OCI-LY1 (cell line): ENCODE measurements at regions not wholly inside any gene's neighbourhood (a gene's known extent, or its start where the extent isn't known, plus 50 kb on each side); places are given as distances from the start of the nearest gene placed in this dataset.
"Not testable (repeated sequence)": the region's sequence is repeated elsewhere in the genome, so short reads cannot be mapped to it uniquely, and the experiment has no call there.

ENCODE experiments used
- H2AFZ ChIP-seq: fragments of 200-600 bp; sonication (generic), shearing (Covaris generic); 2 replicates; pipeline ENCODE4 v1.6.0; 2014; ENCODE audit warnings: antibody characterized with exemption, mild to moderate bottlenecking, low read length
- H3F3A ChIP-seq: fragments of 200-600 bp; sonication (generic), shearing (Covaris generic); 2 replicates; pipeline ENCODE4 v1.6.0; 2014; ENCODE audit warnings: mild to moderate bottlenecking, antibody characterized with exemption, low read length, moderate library complexity; ENCODE audit not compliant: insufficient read depth
- H3K27ac ChIP-seq: fragments of 200-600 bp; sonication (generic); 2 replicates; pipeline ENCODE4 v1.5.1; 2014; ENCODE audit warnings: low read length, mixed run types, mild to moderate bottlenecking, low read depth; ENCODE audit not compliant: poor library complexity, severe bottlenecking
- H3K27me3 ChIP-seq: fragments of 200-600 bp; sonication (generic); 2 replicates; pipeline ENCODE4 v1.6.0; 2014; ENCODE audit warnings: antibody characterized with exemption, mild to moderate bottlenecking, low read length, moderate library complexity; ENCODE audit not compliant: insufficient read depth
- H3K36me3 ChIP-seq: fragments of 200-600 bp; sonication (generic); 2 replicates; pipeline ENCODE4 v1.6.1; 2014; ENCODE audit warnings: mild to moderate bottlenecking, antibody characterized with exemption, low read length, moderate library complexity, mixed read lengths; ENCODE audit not compliant: insufficient read depth
- H3K4me1 ChIP-seq: fragments of 200-600 bp; sonication (generic); 2 replicates; pipeline ENCODE4 v1.5.1; 2014; ENCODE audit warnings: mild to moderate bottlenecking, low read length, moderate library complexity; ENCODE audit not compliant: insufficient read depth, severe bottlenecking
- H3K4me2 ChIP-seq: fragments of 200-600 bp; sonication (generic), shearing (Covaris generic); 2 replicates; pipeline ENCODE4 v1.6.1; 2014; ENCODE audit warnings: low read length
- H3K4me3 ChIP-seq: fragments of 200-600 bp; sonication (generic); 2 replicates; pipeline ENCODE4 v1.5.1; 2014; ENCODE audit warnings: low read length, low read depth, mild to moderate bottlenecking, mixed read lengths; ENCODE audit not compliant: poor library complexity, severe bottlenecking
- H3K79me2 ChIP-seq: fragments of 200-600 bp; shearing (Covaris generic); 2 replicates; pipeline ENCODE4 v1.6.1; 2016; ENCODE audit warnings: mixed run types, low read length, mixed read lengths; ENCODE audit not compliant: insufficient read depth
- H3K9ac ChIP-seq: fragments of 200-600 bp; sonication (generic), shearing (Covaris generic); 2 replicates; pipeline ENCODE4 v1.6.1; 2014; ENCODE audit warnings: mild to moderate bottlenecking, low read length, mixed read lengths
- H3K9me2 ChIP-seq: fragments of 200-600 bp; sonication (generic), shearing (Covaris generic); 2 replicates; pipeline ENCODE4 v1.6.1; 2014; ENCODE audit warnings: low read depth, mild to moderate bottlenecking, low read length, mixed read lengths
- H3K9me3 ChIP-seq: fragments of 200-600 bp; shearing (Covaris generic); 2 replicates; pipeline ENCODE4 v1.6.1; 2014; ENCODE audit warnings: low read length, mixed read lengths
- H4K20me1 ChIP-seq: fragments of 200-600 bp; sonication (generic), shearing (Covaris generic); 2 replicates; pipeline ENCODE4 v1.6.0; 2016; ENCODE audit warnings: mild to moderate bottlenecking, low read length; ENCODE audit not compliant: insufficient read depth
- CTCF ChIP-seq: fragments of 200-600 bp; sonication (generic), shearing (Covaris generic); IDR thresholded peaks from 2 replicates; pipeline ENCODE4 v1.5.1; 2017; ENCODE audit warnings: mild to moderate bottlenecking, antibody characterized with exemption, low read length, moderate library complexity, mixed read lengths
- EZH2 ChIP-seq: fragments of 200-600 bp; sonication (generic), shearing (Covaris generic); IDR thresholded peaks from 2 replicates; pipeline ENCODE4 v1.8.0; 2017; ENCODE audit warnings: borderline replicate concordance, mixed run types, mild to moderate bottlenecking, antibody characterized with exemption, low read length, moderate library complexity, mixed read lengths

- Histone ChIP-seq H3K9me2 (no peaks in the 10 kb centered on the region), H4K20me1 (no peaks in the 10 kb centered on the region), H3K9ac (no peak overlapping the region), H3K27me3 (no peaks in the 10 kb centered on the region), H2AFZ (no peak overlapping the region), H3K36me3 (no peaks in the 10 kb centered on the region), H3K4me3 (no peak overlapping the region), H3K79me2 (no peaks in the 10 kb centered on the region), H3K27ac (no peak overlapping the region), H3K4me2 (no peak overlapping the region), H3F3A (no peaks in the 10 kb centered on the region), H3K4me1 (peaks cover 3% of the 10 kb centered on the region), H3K9me3 (no peaks in the 10 kb centered on the region)
- TF ChIP-seq EZH2 (no peak), CTCF (no peak)
These were observed 1942.7 kb downstream of the PCDH9 start for GRCh38 chr13:65287405-65287804.

GRCh38 chr13:65275838-65276630, 1954.1 kb downstream of the PCDH9 start:
- H3K4me2 ChIP-seq, result no peak overlapping the region
- no peak for TF ChIP-seq CTCF
- no peak for TF ChIP-seq EZH2

GRCh38 chr13:65275108-65275507, 1955.0 kb downstream of the PCDH9 start:
- Histone ChIP-seq H3K79me2 (no peaks in the 10 kb centered on the region), H3K36me3 (no peaks in the 10 kb centered on the region), H3K9me2 (no peaks in the 10 kb centered on the region), H3K4me1 (no peaks in the 10 kb centered on the region), H3K9ac (no peak overlapping the region), H4K20me1 (no peaks in the 10 kb centered on the region), H2AFZ (no peak overlapping the region), H3K4me2 (no peak overlapping the region), H3K27me3 (no peaks in the 10 kb centered on the region), H3F3A (no peaks in the 10 kb centered on the region; the same call in 1 of the 2 replicates), H3K9me3 (peaks cover 5% of the 10 kb centered on the region; the same call in 1 of the 2 replicates), H3K4me3 (no peak overlapping the region), H3K27ac (no peak overlapping the region)
- TF ChIP-seq CTCF, result no peak
- no peak for TF ChIP-seq EZH2

More at GRCh38 chr13:65275838-65276630, 1954.1 kb downstream of the PCDH9 start:
- no peak overlapping the region for H3K9ac ChIP-seq
- no peaks in the 10 kb centered on the region for H3K79me2 ChIP-seq
- no peak overlapping the region for H3K4me3 ChIP-seq
- no peak overlapping the region for H2AFZ ChIP-seq
- no peaks in the 10 kb centered on the region for H3K27me3 ChIP-seq
- peaks cover 5% of the 10 kb centered on the region; the same call in 1 of the 2 replicates for H3K9me3 ChIP-seq
- no peaks in the 10 kb centered on the region for H3K4me1 ChIP-seq
- H3K27ac ChIP-seq, result no peak overlapping the region
- H3K36me3 ChIP-seq, result no peaks in the 10 kb centered on the region
- no peaks in the 10 kb centered on the region for H4K20me1 ChIP-seq
- no peaks in the 10 kb centered on the region for H3K9me2 ChIP-seq
- no peaks in the 10 kb centered on the region; the same call in 1 of the 2 replicates for H3F3A ChIP-seq

- not testable (repeated sequence) for H2AFZ ChIP-seq, H3F3A ChIP-seq, H3K9me3 ChIP-seq, H3K4me1 ChIP-seq, H3K4me2 ChIP-seq, H3K79me2 ChIP-seq, H3K9ac ChIP-seq, H3K36me3 ChIP-seq, H3K4me3 ChIP-seq, H4K20me1 ChIP-seq, H3K27ac ChIP-seq, H3K9me2 ChIP-seq, H3K27me3 ChIP-seq
These were observed 1956.2 kb downstream of the PCDH9 start for GRCh38 chr13:65273811-65274420.
